H1 (cell line): ENCODE measurements at regions not wholly inside any gene's neighbourhood (a gene's known extent, or its start where the extent isn't known, plus 50 kb on each side); places are given as distances from the start of the nearest gene placed in this dataset.

ENCODE experiments used
- CTCF ChIA-PET: fragments of 300-600 bp; sonication (Branson Sonifier 250); formaldehyde crosslinking; loops from one replicate; lab custom pipeline; 2021; ENCODE audit not compliant: partially characterized antibody; lab: Charles Lee
- POLR2A ChIA-PET: fragments of 300-600 bp; sonication (Branson Sonifier 250); formaldehyde crosslinking; loops from one replicate; lab custom pipeline; 2021; ENCODE audit warnings: inconsistent platforms; ENCODE audit not compliant: partially characterized antibody; lab: Charles Lee
- DNase-seq, 2 experiments: peaks; one replicate each; pipeline versions ENCODE4 v3.0.0 to v3.0.0-alpha.2; 2010 to 2022; ENCODE audit warnings: low spot score in 2 of 2, low read depth in 1 of 2, mixed read lengths in 1 of 2
- FAIRE-seq: peaks from 2 replicates; lab custom pipeline; 2011; peaks lifted over from hg19 to GRCh38; lab: Jason Lieb, UNC
- H2AFZ ChIP-seq: 2 replicates; pipeline ENCODE4 v1.8.1; 2012; ENCODE audit warnings: low read length, inconsistent platforms
- H2AK5ac ChIP-seq: 2 replicates; pipeline ENCODE4 v1.6.1; 2013; ENCODE audit warnings: low read depth, low read length
- H2BK120ac ChIP-seq: replicated peaks from 2 replicates; pipeline ENCODE3; 2013; ENCODE audit warnings: low read depth, low read length, inconsistent platforms
- H2BK12ac ChIP-seq: 2 replicates; pipeline ENCODE4 v1.6.1; 2013; ENCODE audit warnings: low read depth, low read length
- H2BK15ac ChIP-seq: 2 replicates; pipeline ENCODE4 v1.6.1; 2013; ENCODE audit warnings: low read length
- H2BK20ac ChIP-seq: 2 replicates; pipeline ENCODE4 v1.6.1; 2013; ENCODE audit warnings: low read length
- H2BK5ac ChIP-seq: 2 replicates; pipeline ENCODE4 v1.6.1; 2013; ENCODE audit warnings: low read depth, low read length
- H3K14ac ChIP-seq: 2 replicates; pipeline ENCODE4 v1.6.1; 2013; ENCODE audit warnings: inconsistent platforms; ENCODE audit not compliant: insufficient read length
- H3K18ac ChIP-seq: 2 replicates; pipeline ENCODE4 v1.6.1; 2013; ENCODE audit warnings: low read length; ENCODE audit errors: extremely low read depth
- H3K23ac ChIP-seq: 2 replicates; pipeline ENCODE4 v1.6.1; 2013; ENCODE audit warnings: inconsistent platforms; ENCODE audit not compliant: insufficient read length
- H3K23me2 ChIP-seq: 2 replicates; pipeline ENCODE4 v1.6.1; 2013; ENCODE audit warnings: low read depth, low read length
- H3K27ac ChIP-seq: 2 replicates; pipeline ENCODE4 v1.6.1; 2011; ENCODE audit warnings: low read depth, low read length, inconsistent platforms
- H3K27me3 ChIP-seq, 4 experiments: replicated peaks in 1 of 4; 1 replicate in 1 of 4; 2 replicates in 3 of 4; pipeline versions ENCODE4 v1.6.1 to v1.8.1; 2011 to 2013; ENCODE audit warnings: low read length in 3 of 4, mild to moderate bottlenecking in 3 of 4, inconsistent platforms in 2 of 4, mixed read lengths in 2 of 4, moderate library complexity in 1 of 4; ENCODE audit not compliant: control insufficient read depth in 3 of 4, insufficient read depth in 3 of 4; ENCODE audit errors: extremely low read depth in 1 of 4
- H3K36me3 ChIP-seq, 4 experiments: 2 replicates each; pipeline versions ENCODE4 v1.6.1 to v1.8.1; 2011 to 2013; ENCODE audit warnings: mild to moderate bottlenecking in 4 of 4, low read length in 3 of 4, moderate library complexity in 2 of 4, control low read depth in 1 of 4, inconsistent platforms in 1 of 4; ENCODE audit not compliant: insufficient read depth in 4 of 4, control insufficient read depth in 2 of 4
- H3K4ac ChIP-seq: replicated peaks from 2 replicates; pipeline ENCODE3; 2013; ENCODE audit warnings: low read length, low read depth, mixed read lengths, inconsistent platforms; ENCODE audit not compliant: insufficient read length
- H3K4me1 ChIP-seq, 4 experiments: replicated peaks in 1 of 4; 1 replicate in 1 of 4; 2 replicates in 3 of 4; pipeline versions ENCODE4 v1.6.1 to v1.8.1; 2011 to 2013; ENCODE audit warnings: low read length in 3 of 4, inconsistent platforms in 2 of 4, mixed read lengths in 1 of 4; ENCODE audit not compliant: insufficient read depth in 4 of 4, control insufficient read depth in 3 of 4
- H3K4me2 ChIP-seq, 2 experiments: 2 replicates each; pipeline versions ENCODE4 v1.6.1 to v1.8.1; 2011 to 2013; ENCODE audit warnings: low read depth in 2 of 2, low read length in 2 of 2, control low read depth in 1 of 2, inconsistent platforms in 1 of 2, mild to moderate bottlenecking in 1 of 2; ENCODE audit not compliant: insufficient read depth in 1 of 2
- H3K4me3 ChIP-seq, 4 experiments: fragments of 200-600, 300-600 bp in 1 of 4; sonication (generic), shearing (Covaris generic), sonication (Bioruptor Twin) in 1 of 4; 2 replicates each; pipeline versions ENCODE4 v1.5.1 to v1.8.1; 2011 to 2016; ENCODE audit warnings: low read length in 4 of 4, low read depth in 3 of 4, control low read depth in 2 of 4, inconsistent platforms in 2 of 4, mild to moderate bottlenecking in 2 of 4, mixed read lengths in 1 of 4, moderate library complexity in 1 of 4; ENCODE audit not compliant: insufficient read depth in 2 of 4; ENCODE audit errors: extremely low read depth in 1 of 4
- H3K56ac ChIP-seq: replicated peaks from 2 replicates; pipeline ENCODE3; 2013; ENCODE audit warnings: low read depth, mild to moderate bottlenecking, mixed read lengths, low read length, inconsistent platforms; ENCODE audit not compliant: insufficient read length
- H3K79me1 ChIP-seq: 2 replicates; pipeline ENCODE4 v1.6.1; 2013; ENCODE audit warnings: low read depth, low read length, control low read depth
- H3K79me2 ChIP-seq, 2 experiments: 2 replicates each; pipeline versions ENCODE4 v1.6.1 to v1.8.1; 2012 to 2013; ENCODE audit warnings: low read length in 2 of 2, mild to moderate bottlenecking in 2 of 2, inconsistent platforms in 1 of 2; ENCODE audit not compliant: insufficient read depth in 2 of 2, control insufficient read depth in 1 of 2
- H3K9ac ChIP-seq, 4 experiments: replicated peaks in 1 of 4; 1 replicate in 1 of 4; 2 replicates in 3 of 4; pipeline versions ENCODE4 v1.6.1 to v1.8.1; 2011 to 2013; ENCODE audit warnings: low read depth in 3 of 4, low read length in 3 of 4, control low read depth in 2 of 4, mild to moderate bottlenecking in 2 of 4, moderate library complexity in 2 of 4, inconsistent platforms in 1 of 4; ENCODE audit errors: extremely low read depth in 1 of 4
- H3K9me3 ChIP-seq, 2 experiments: 2 replicates each; pipeline versions ENCODE4 v1.6.1 to v1.8.1; 2012 to 2013; ENCODE audit warnings: mild to moderate bottlenecking in 2 of 2, moderate library complexity in 2 of 2, control low read depth in 1 of 2, inconsistent platforms in 1 of 2, low read depth in 1 of 2, low read length in 1 of 2, mixed read lengths in 1 of 2; ENCODE audit not compliant: insufficient read depth in 2 of 2
- H4K20me1 ChIP-seq, 2 experiments: replicated peaks in 1 of 2; 2 replicates each; pipeline versions ENCODE3 to v1.8.1; 2011 to 2013; ENCODE audit warnings: inconsistent platforms in 2 of 2, low read length in 2 of 2, mild to moderate bottlenecking in 1 of 2; ENCODE audit not compliant: insufficient read depth in 2 of 2, control insufficient read depth in 1 of 2
- H4K5ac ChIP-seq: 2 replicates; pipeline ENCODE4 v1.6.1; 2013; ENCODE audit warnings: low read length, low read depth, mixed read lengths, inconsistent platforms; ENCODE audit not compliant: insufficient read length
- H4K8ac ChIP-seq: 2 replicates; pipeline ENCODE4 v1.8.0; 2013; ENCODE audit warnings: mild to moderate bottlenecking, moderate library complexity, low read length, inconsistent platforms; ENCODE audit not compliant: insufficient read depth; ENCODE audit errors: extremely low read depth
- H4K91ac ChIP-seq: replicated peaks from 2 replicates; pipeline ENCODE3; 2013; ENCODE audit warnings: low read length, mixed read lengths, inconsistent platforms; ENCODE audit not compliant: insufficient read length
- CHD1 ChIP-seq: IDR thresholded peaks from 2 replicates; pipeline ENCODE4 v1.6.1; 2012; ENCODE audit warnings: low read depth, low read length, improper control_type of control experiment
- PHF8 ChIP-seq: fragments of 200-600 bp; sonication (generic); conservative IDR thresholded peaks from 2 replicates; pipeline ENCODE4 v1.7.1; 2012; ENCODE audit warnings: low read depth, mild to moderate bottlenecking, inconsistent platforms, low read length, moderate library complexity
- WGBS, 2 experiments: shearing (Covaris generic) in 1 of 2; methylation state at CpG; one replicate each; pipeline versions ENCODE4 v1.1.6 to v1.1.7; 2013 to 2015; ENCODE audit warnings: low lambda C conversion rate in 2 of 2, mixed read lengths in 2 of 2, inconsistent platforms in 1 of 2, low coverage in 1 of 2, missing lambda C conversion rate in 1 of 2; ENCODE audit not compliant: insufficient replicate concordance in 2 of 2, insufficient coverage in 1 of 2, insufficient read length in 1 of 2; ENCODE audit errors: extremely low coverage in 1 of 2, missing lambda C conversion rate in 1 of 2; 5-methylcytosine and 5-hydroxymethylcytosine counted together

GRCh38 chr14:38073641-38074040, 134.1 kb upstream of the SSTR1 start:
- no peak overlapping the region for H3K4me2 ChIP-seq
- DNase-seq (no peak), FAIRE-seq (no peak)
- H3K27ac ChIP-seq, result no peak overlapping the region
- H3K23ac ChIP-seq, result no peak overlapping the region
- no peaks in the 10 kb centered on the region for H3K9me3 ChIP-seq
- no peaks in the 10 kb centered on the region for H3K27me3 ChIP-seq
- no peak overlapping the region for H2BK12ac ChIP-seq
- H3K79me1 ChIP-seq, result no peaks in the 10 kb centered on the region
- WGBS, 2 experiments, result 86% methylated on average over 4 of the region's 4 CpGs; no CpG with 5 or more reads in 1 of the 2 experiments
- no peaks in the 10 kb centered on the region for H3K79me2 ChIP-seq
- H3K4ac ChIP-seq, result no peak overlapping the region
- H3K4me3 ChIP-seq, result no peak overlapping the region
- no peak overlapping the region for H3K9ac ChIP-seq
- H4K8ac ChIP-seq, result no peak overlapping the region
- no peaks in the 10 kb centered on the region; a peak in 2 of 7 replicates for H3K4me1 ChIP-seq
- H3K56ac ChIP-seq, result no peak overlapping the region
- H2BK15ac ChIP-seq, result no peak overlapping the region
- H4K20me1 ChIP-seq, result no peaks in the 10 kb centered on the region
- no peak overlapping the region for H2AFZ ChIP-seq
- no peak overlapping the region for H4K5ac ChIP-seq
- H2BK5ac ChIP-seq, result no peak overlapping the region
- H2BK120ac ChIP-seq, result no peak overlapping the region
- POLR2A ChIA-PET, result no interaction called here
- no peak overlapping the region; the same call in 1 of the 2 replicates for H3K18ac ChIP-seq
- TF ChIP-seq CHD1 (no peak), PHF8 (no peak)
- TF ChIP-seq, all 59 proteins: peak for 0
- Histone ChIP-seq H2BK20ac (no peak overlapping the region), H3K23me2 (no peaks in the 10 kb centered on the region; the same call in 1 of the 2 replicates), H3K36me3 (no peaks in the 10 kb centered on the region), H4K91ac (no peak overlapping the region), H3K14ac (no peak overlapping the region), H2AK5ac (no peak overlapping the region)
- CTCF ChIA-PET, result no interaction called here
